ENCODE measurements at regions not wholly inside any gene's neighbourhood (a gene's known extent, or its start where the extent isn't known, plus 50 kb on each side); places are given as distances from the start of the nearest gene placed in this dataset.
"Not testable (repeated sequence)": the region's sequence is repeated elsewhere in the genome, so short reads cannot be mapped to it uniquely, and the experiment has no call there.

DNA sequence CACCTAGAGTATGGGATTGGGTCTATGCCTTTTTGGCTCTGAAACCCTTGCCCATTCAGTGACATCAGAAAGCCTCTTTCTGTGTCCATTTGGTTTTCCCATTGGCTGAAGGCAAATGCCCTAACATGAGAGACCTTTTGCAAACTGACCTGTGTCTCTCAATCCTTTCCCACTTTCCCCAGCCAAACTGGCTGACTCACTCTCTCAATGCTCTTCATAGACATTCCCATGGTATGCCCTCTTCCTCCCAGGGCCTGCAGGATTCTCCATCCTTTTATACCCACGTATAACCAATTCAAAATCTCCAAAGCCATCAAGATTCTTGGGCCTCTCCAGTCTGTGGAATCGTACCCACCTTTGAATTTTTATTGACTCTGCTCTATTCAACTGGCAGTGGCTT lies 563.3 kb downstream of the GATA3 start:
- DNase-seq (ENCODE audit: low read depth), result no peak

DNA sequence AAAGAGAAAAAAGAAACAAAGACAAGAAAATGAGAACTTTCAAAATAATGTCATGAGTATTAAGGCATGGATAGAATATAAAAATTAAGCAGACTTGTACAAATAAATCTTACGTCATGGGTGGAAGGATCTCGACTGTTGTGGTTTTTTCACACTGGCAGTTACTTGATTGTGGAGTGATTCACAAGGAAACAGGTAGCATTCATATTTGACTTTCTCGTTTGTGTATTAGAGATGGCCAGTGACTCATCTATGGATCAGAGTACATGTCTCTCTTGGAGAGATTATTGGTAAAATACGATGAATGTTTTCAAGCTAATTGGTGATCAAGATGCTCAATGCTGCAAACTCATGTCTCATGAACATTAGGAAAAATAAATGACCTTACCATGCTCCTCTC lies 564.3 kb downstream of the GATA3 start:
- no peak for DNase-seq (ENCODE audit: low read depth)

DNA sequence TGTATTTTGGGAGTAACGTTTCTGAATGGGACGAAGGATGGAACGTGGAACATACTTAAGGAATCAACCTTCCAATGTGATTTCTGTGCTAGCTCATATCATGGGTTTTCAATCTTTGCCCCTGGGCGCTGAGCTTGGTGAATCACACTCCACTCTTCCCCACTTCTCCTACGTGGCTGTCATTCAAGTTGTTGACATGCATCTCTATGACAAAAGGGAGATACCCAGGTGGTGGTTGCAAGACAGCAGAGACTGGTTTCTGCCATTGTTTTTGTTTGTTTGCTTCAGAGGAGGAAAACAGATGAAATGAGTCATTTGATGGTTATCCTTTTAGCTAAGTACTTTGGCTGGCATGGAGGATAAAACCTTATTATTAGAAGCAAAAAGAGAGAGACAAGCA lies 573.9 kb downstream of the GATA3 start:
- no peak for DNase-seq (ENCODE audit: low read depth)

DNA sequence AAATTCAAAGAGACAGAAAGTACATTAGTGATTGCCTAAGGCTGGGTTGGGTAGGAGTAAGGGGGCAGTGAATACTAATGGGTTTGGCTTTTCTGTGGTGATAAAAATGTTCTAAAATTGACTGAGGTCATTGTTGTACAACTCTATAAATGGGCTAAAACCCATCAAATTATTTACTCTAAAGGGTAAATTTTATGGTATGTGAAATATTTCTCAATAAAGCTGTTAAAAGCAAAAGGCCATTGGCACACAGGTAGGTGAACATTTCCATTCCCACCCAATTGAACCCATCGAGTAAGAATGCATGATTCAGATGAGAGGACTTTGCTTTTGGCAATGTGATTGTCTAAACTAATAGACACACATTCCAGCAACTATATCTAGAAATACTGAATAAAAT lies 579.4 kb downstream of the GATA3 start:
- no peak for DNase-seq (ENCODE audit: low read depth)

DNA sequence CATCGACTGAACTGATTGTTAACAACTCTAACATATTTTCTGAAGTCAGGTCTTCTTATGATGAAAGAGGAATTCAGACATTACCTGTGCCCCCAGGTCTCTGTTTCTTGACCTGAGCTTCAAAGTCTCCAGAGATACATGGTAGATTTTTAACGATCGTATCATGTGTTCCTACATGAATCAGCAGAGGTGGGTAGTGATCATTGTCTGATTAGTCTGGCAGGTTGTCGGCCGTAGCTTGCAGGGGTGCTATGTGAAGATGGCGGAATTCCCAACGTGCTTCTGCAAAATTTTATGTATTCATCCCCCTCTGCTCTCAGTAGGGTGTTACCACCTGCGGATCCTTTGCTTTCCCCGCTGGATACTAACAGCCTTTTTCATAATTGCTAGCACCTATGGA lies 581.9 kb downstream of the GATA3 start:
- no peak for DNase-seq (ENCODE audit: low read depth)

DNA sequence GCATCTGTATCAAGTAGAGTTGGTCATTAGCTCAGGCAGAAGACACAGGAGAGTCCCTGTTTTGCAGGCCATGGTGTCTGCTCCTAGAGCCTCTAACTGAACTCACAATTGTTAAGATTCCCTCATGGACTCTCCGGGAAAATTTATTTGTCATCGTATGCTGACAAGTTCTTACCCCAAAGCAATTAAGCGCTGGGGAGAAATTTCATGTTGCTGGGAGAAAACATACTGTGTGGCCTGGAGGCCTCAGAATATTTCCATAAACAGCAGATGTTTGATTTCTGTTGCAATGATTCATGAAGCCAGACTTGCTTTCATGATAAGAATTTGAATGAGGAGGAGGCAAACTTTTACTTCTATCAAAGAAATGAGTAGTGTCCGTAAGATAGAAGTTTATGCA lies 583.2 kb downstream of the GATA3 start:
- DNase-seq (ENCODE audit: low read depth), result no peak

DNA sequence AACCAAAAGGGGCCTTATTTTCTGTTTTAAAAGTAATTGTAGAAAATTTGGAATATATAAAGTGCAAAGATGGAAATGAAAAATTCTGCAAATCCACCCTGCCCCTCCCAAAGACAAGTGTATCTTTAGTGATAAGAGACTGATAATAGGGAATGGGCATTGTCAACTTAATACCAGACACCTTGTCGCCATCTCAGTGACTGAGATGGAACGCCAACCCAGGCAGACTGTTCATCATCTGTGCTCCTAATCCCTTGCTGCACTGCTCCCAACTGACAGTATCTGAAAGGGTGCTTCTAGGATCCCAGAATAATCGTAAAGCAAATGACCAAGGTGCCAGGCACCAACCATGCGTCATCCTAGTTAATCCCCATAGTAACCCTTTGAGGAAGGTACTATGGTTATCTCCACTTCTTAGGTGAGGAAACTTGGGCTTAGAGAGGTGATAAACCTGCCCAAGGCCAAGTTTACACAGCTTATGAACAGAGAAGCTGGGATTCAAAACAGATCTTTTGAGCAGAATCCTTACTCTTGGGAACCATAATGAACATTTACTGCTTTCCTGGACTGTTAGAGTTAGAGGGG lies 583.7 kb downstream of the GATA3 start:
- DNase-seq (ENCODE audit: low read depth), result no peak

DNA sequence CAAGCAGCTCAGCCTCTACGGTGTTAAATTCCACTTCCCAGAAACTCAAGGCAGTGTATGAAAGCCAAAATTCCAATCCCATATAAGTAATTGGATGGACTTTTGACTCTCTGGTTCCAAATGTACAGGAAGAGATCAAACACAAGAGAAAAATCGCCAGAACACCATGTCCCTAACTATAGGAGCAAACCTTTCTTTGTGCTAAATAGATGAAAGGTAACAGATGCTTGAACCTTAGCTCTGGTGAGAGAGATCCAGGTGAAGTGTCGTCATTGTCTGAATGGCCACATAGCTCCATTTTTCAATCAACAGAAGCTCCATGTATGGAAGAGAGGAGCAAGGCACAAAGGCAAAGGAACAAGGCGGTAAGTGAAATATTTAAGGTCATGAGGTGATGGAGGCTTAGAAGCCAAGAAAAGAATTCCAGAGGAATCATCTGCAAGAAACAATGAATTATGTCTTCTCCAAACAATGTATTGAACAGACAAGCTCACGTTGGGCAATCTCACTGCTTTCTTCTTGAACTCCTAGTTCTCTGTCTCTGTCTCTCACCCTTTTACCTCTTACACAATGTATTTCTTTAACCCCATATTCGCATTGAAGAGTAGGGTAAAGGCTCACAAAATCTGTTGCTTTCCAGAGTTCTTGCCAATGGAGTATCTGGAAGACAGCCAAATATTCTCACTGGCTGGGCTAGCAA lies 585.1 kb downstream of the GATA3 start:
- no peak for DNase-seq (ENCODE audit: low read depth)

DNA sequence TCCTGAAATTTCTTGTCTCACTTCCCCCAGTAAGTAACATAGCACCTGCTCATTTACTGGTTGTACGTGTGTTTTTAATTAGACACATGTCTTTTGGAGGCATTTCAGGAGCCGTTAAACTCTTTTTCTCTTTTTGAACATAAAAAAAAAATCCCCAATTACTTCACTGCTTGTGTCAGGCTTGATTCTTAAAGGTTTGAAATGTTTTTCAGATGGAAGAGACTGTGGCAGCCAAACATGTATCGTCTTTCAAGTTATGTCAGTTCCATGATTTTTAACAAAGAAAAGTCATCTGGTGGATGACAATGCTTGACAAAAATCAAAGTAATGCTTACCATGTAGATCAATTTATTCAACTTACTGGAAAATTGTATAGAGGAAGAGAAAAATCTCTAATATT lies 585.8 kb downstream of the GATA3 start:
- DNase-seq (ENCODE audit: low read depth), result no peak

DNA sequence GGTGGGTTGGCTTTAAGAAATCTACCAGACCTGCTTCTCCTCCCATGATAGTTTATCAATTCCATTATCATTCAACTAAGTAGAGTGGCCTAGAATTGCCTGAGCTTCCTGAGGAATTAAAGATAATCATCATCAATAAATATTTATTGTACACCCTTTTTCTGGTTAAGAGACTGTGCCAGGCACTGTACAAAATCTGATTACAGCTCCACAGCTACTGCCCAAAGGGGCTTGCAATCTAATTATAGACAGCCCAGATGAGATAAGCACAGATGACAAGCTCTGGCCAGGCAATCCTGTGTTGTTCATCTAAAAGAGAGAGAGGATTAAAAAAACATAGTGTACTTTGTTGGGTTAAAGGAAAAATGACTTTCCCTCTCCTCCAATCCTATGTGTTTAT lies 586.4 kb downstream of the GATA3 start:
- DNase-seq (ENCODE audit: low read depth), result no peak

DNA sequence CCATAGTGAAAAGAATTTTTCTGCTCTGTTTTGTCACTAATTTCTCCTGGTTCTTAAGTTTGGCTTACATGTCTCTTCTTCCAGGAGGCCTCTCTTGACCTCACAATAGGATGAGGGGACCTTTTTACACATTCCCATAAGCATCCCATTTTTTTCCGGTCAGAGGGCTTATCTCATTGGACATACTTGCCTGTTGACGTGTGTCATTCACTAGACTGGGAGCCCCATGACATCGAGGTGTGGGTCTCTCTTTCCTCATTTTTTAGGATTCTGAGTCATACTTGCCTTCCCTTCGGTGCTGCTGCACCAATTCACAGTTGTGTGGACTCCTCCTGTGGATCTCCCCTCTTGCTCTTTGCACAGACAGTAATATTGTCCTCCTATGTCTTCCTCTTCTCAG lies 601.8 kb downstream of the GATA3 start:
- DNase-seq (ENCODE audit: low read depth), result no peak

DNA sequence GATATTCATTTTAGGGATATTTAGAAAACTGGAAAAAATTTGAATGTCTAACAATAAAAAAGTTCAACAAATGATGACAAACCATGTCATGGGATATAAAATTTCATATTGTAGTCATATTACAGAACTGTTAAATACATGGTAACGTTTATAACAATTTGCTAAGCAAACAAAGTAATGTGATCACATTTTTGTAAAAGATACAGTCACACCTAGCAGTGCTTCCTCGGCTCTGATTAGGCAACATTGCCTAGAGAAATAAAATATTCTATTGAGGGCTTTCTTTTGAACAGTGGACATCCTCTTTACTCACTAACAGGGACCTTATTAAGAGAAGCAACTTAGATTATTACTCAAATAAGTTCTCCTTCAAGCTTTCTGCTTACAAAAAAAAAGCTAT lies 605.5 kb downstream of the GATA3 start:
- no peak for DNase-seq (ENCODE audit: low read depth)

DNA sequence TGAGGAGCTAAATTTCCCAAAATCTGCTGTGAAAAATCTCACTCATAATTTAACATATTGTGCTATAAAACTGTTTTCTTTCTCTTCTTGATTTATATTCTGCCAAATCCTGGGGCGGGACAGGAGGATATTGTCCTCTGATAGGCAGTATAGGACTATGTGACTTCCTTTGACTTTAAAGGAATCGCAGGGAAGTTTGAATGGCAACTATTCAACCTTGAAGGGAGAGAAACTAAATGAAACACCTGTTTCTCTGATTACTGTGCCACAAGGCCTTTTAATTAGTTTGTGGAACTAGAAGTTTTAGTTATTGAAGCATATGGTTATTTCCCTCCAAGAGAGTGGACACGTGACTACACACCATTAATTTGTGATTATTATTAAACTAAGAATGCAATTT lies 607.4 kb downstream of the GATA3 start:
- DNase-seq (ENCODE audit: low read depth), result no peak

DNA sequence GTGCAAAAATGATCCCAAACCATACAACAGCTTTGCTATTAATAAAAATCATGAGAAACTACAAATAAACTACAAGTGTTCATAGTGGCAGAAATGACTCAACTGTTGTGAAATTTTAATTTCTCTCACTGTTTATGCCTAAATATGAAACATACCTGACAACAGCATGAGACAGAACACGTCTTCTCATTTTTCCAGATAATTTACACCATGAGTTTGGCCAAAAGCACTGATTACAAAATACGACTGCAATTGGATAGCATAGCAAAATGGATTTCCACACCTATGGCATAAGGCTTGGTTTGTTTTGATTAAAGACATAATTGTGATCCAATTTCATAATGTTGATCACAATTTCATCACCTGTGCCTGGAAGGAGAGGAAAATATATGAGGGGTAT lies 608.6 kb downstream of the GATA3 start:
- no peak for DNase-seq (ENCODE audit: low read depth)

DNA sequence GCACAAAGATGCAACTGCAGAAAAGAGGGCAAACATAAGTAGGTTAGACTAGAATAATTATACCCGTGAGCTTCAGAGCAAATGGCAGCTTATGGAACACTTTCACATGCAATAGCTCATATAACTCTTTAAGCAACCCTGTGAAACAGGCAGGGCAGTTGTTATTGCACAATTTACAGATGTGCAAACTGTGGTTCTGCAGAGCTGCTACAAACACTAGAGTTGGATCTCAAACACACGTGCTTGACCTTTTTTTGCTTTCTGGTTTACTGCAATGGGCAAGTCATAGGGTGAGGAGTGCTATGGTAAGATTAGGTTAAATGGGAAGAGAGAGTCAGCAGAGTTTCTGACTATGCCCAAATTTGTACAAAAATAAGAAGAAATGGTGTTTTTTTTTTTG lies 610.8 kb downstream of the GATA3 start:
- no peak for DNase-seq (ENCODE audit: low read depth)

DNA sequence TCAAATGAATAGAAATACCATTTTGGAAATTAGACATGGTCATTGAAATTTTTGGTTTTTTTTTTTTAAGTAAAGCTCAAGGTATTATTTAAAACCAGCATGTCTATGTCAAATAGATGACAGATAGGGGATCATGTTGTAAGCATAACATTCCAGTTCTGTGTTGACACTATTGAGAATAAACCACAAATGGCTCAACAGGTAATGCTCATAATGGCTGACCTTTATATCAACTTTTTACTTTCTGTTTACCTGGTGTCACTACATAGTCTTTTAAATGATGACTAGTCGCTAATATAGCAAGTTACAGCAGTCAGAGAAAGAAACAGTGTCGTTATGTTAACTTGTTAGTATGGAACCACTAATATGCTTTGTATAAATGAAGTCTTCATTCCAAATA lies 616.0 kb downstream of the GATA3 start:
- DNase-seq (ENCODE audit: low read depth), result no peak

DNA sequence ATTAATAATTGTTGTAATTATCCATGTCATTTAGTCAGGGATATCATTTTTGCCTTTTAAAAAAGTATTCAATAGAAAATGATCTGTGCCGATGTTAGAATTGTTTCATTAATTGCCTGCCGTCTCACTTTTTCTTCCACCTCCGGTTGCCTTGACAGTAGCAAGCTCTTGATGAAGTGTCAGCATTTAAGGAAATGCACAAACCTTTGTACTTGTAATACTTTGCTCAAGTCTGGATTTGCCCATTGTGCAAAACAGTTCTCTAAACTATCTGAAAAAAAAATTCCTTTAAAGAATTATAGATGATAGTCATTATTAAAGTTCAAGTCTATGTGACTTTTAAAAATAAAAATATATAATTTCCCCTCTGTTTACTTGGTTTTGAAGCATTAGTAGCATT lies 619.7 kb downstream of the GATA3 start:
- no peak for DNase-seq (ENCODE audit: low read depth)

DNA sequence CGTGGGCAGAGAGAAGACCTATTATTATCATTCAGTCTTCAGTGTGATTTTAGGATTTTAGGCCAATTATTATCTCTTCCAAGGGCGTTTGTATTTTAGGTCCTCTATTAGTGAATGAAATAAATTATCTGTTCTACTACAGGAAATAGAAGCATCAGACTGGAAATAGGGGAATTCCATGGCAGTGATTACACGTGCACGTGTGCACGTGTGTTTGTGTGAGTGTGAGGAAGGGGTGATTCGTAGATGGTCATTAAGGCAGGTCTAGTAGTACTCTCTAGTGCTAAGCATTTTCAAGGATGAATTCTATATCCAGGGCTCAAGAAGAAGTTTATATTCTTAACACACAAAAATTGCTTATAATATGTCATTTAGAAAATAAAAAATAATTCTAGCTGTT lies 623.2 kb downstream of the GATA3 start:
- DNase-seq (ENCODE audit: low read depth), result no peak

DNA sequence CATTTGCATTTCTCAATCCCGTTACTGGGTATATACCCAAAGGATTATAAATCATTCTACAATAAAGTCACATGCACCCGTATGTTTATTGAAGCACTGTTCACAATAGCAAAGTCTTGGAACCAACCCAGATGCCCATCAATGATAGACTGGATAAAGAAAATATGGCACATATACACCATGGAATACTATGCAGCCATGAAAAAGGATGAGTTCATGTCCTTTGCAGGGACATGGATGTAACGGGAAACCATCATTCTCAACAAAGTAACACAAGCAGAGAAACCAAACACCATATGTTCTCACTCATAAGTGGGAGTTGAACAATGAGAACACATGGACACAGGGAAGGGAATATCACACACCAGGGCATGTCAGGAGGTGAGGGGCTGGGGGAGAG lies 630.4 kb downstream of the GATA3 start:
- not testable (repeated sequence) for DNase-seq (ENCODE audit: low read depth)

DNA sequence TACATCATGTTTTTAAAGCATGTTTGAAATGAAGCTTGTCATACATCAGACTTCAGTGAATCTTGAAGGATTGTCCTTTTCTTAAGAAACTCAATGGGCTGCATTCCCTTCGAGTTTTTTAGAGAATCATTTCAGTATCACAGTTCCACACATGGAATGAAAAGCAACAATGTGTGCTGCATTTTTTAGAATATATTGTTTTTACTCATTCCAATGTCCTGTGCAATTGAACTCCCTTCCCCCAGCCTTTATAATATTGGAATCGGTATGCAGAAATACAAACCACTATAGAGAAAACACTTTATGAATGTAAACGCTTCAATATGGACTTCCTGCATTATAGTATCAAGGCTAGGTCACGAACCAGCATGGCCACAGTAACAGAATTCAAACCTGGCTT lies 634.4 kb downstream of the GATA3 start:
- DNase-seq (ENCODE audit: low read depth), result no peak

DNA sequence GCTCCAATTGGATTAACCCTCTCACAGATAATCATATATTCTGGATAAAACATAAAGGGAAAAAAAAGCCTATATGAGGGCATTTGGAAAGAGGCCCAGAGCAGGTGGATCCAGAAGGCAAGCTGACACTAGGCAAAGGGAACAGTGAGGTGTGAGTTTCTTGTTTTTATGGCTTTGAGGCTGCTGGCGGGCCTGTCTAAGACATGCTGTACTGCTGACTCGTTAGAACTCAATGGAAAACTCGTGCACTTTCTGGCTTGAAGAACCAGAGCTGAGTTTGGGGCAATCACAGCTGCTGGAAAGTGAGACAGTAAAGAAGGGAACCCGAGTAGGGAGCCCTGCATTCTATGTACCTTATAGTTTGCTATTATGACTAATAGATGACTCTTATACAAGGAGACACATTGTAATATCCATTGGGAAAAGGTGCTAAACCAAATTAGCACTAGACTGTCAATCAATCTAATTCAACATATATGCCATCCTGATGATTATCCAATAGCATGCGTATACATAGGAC lies 637.1 kb downstream of the GATA3 start:
- no peak for DNase-seq (ENCODE audit: low read depth)

DNA sequence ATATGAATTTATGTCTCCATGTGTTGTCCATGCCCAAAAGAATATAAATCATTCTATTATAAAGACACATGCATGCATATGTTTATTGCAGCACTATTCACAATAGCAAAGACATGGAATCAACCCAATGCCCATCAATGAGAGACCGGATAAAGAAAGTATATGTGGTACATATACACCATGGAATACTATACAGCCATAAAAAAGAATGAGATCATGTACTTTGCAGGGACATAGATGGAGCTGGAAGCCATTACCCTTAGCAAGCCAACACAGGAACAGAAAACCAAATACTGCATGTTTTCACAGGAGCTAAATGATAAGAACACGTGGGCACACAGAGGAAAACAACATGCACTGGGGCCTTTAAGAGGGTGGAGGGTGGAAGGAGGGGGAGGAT lies 639.1 kb downstream of the GATA3 start:
- not testable (repeated sequence) for DNase-seq (ENCODE audit: low read depth)

DNA sequence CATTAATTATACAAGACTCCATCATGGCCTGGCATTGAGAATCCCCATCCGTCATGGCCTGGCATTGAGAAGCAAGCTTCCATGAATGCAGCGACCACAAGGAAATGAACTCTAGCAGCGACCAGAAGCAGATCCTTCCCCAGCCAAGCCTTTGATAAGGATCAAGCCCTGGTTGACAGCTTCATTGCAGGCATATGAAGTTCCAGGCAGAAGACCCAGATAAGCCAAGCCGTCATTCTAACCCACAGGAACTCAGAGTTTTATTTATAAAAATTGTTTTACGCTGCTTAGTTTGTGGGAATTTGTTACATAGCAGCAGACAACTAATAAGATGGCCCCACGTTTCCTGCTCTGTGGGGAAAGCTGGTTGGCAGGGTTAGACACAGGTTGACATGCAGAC lies 642.3 kb downstream of the GATA3 start:
- no peak for DNase-seq (ENCODE audit: low read depth)

DNA sequence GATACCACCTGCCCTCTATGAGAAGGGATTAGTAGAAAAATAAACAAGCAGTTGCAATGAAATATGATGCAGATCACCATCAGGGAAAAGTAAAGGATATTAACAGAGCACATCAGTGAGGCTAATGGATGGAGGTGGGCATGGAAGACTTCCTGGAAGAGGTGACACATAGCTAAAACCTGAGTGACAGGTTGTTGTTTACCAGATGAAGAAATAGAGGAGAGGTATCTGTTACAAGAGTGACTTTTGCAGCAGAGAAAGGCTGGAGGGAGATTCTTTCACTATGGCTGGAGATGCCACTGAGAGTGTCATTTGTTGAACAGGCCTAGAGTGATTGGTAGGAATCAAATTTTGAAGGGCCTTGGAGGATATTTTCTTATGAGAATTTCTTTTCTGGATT lies 646.2 kb downstream of the GATA3 start:
- DNase-seq (ENCODE audit: low read depth), result no peak
